H1 (cell line): ENCODE measurements at regions not wholly inside any gene's neighbourhood (a gene's known extent, or its start where the extent isn't known, plus 50 kb on each side); places are given as distances from the start of the nearest gene placed in this dataset.

ENCODE experiments used
- CTCF ChIA-PET: fragments of 300-600 bp; sonication (Branson Sonifier 250); formaldehyde crosslinking; loops from one replicate; lab custom pipeline; 2021; ENCODE audit not compliant: partially characterized antibody; lab: Charles Lee
- POLR2A ChIA-PET: fragments of 300-600 bp; sonication (Branson Sonifier 250); formaldehyde crosslinking; loops from one replicate; lab custom pipeline; 2021; ENCODE audit warnings: inconsistent platforms; ENCODE audit not compliant: partially characterized antibody; lab: Charles Lee
- DNase-seq, 2 experiments: peaks; one replicate each; pipeline versions ENCODE4 v3.0.0 to v3.0.0-alpha.2; 2010 to 2022; ENCODE audit warnings: low spot score in 2 of 2, low read depth in 1 of 2, mixed read lengths in 1 of 2
- FAIRE-seq: peaks from 2 replicates; lab custom pipeline; 2011; peaks lifted over from hg19 to GRCh38; lab: Jason Lieb, UNC
- H2AFZ ChIP-seq: 2 replicates; pipeline ENCODE4 v1.8.1; 2012; ENCODE audit warnings: low read length, inconsistent platforms
- H2AK5ac ChIP-seq: 2 replicates; pipeline ENCODE4 v1.6.1; 2013; ENCODE audit warnings: low read depth, low read length
- H2BK120ac ChIP-seq: replicated peaks from 2 replicates; pipeline ENCODE3; 2013; ENCODE audit warnings: low read depth, low read length, inconsistent platforms
- H2BK12ac ChIP-seq: 2 replicates; pipeline ENCODE4 v1.6.1; 2013; ENCODE audit warnings: low read depth, low read length
- H2BK15ac ChIP-seq: 2 replicates; pipeline ENCODE4 v1.6.1; 2013; ENCODE audit warnings: low read length
- H2BK20ac ChIP-seq: 2 replicates; pipeline ENCODE4 v1.6.1; 2013; ENCODE audit warnings: low read length
- H2BK5ac ChIP-seq: 2 replicates; pipeline ENCODE4 v1.6.1; 2013; ENCODE audit warnings: low read depth, low read length
- H3K14ac ChIP-seq: 2 replicates; pipeline ENCODE4 v1.6.1; 2013; ENCODE audit warnings: inconsistent platforms; ENCODE audit not compliant: insufficient read length
- H3K18ac ChIP-seq: 2 replicates; pipeline ENCODE4 v1.6.1; 2013; ENCODE audit warnings: low read length; ENCODE audit errors: extremely low read depth
- H3K23ac ChIP-seq: 2 replicates; pipeline ENCODE4 v1.6.1; 2013; ENCODE audit warnings: inconsistent platforms; ENCODE audit not compliant: insufficient read length
- H3K23me2 ChIP-seq: 2 replicates; pipeline ENCODE4 v1.6.1; 2013; ENCODE audit warnings: low read depth, low read length
- H3K27ac ChIP-seq: 2 replicates; pipeline ENCODE4 v1.6.1; 2011; ENCODE audit warnings: low read depth, low read length, inconsistent platforms
- H3K27me3 ChIP-seq, 4 experiments: replicated peaks in 1 of 4; 1 replicate in 1 of 4; 2 replicates in 3 of 4; pipeline versions ENCODE4 v1.6.1 to v1.8.1; 2011 to 2013; ENCODE audit warnings: low read length in 3 of 4, mild to moderate bottlenecking in 3 of 4, inconsistent platforms in 2 of 4, mixed read lengths in 2 of 4, moderate library complexity in 1 of 4; ENCODE audit not compliant: control insufficient read depth in 3 of 4, insufficient read depth in 3 of 4; ENCODE audit errors: extremely low read depth in 1 of 4
- H3K36me3 ChIP-seq, 4 experiments: 2 replicates each; pipeline versions ENCODE4 v1.6.1 to v1.8.1; 2011 to 2013; ENCODE audit warnings: mild to moderate bottlenecking in 4 of 4, low read length in 3 of 4, moderate library complexity in 2 of 4, control low read depth in 1 of 4, inconsistent platforms in 1 of 4; ENCODE audit not compliant: insufficient read depth in 4 of 4, control insufficient read depth in 2 of 4
- H3K4ac ChIP-seq: replicated peaks from 2 replicates; pipeline ENCODE3; 2013; ENCODE audit warnings: low read length, low read depth, mixed read lengths, inconsistent platforms; ENCODE audit not compliant: insufficient read length
- H3K4me1 ChIP-seq, 4 experiments: replicated peaks in 1 of 4; 1 replicate in 1 of 4; 2 replicates in 3 of 4; pipeline versions ENCODE4 v1.6.1 to v1.8.1; 2011 to 2013; ENCODE audit warnings: low read length in 3 of 4, inconsistent platforms in 2 of 4, mixed read lengths in 1 of 4; ENCODE audit not compliant: insufficient read depth in 4 of 4, control insufficient read depth in 3 of 4
- H3K4me2 ChIP-seq, 2 experiments: 2 replicates each; pipeline versions ENCODE4 v1.6.1 to v1.8.1; 2011 to 2013; ENCODE audit warnings: low read depth in 2 of 2, low read length in 2 of 2, control low read depth in 1 of 2, inconsistent platforms in 1 of 2, mild to moderate bottlenecking in 1 of 2; ENCODE audit not compliant: insufficient read depth in 1 of 2
- H3K4me3 ChIP-seq, 4 experiments: fragments of 200-600, 300-600 bp in 1 of 4; sonication (generic), shearing (Covaris generic), sonication (Bioruptor Twin) in 1 of 4; 2 replicates each; pipeline versions ENCODE4 v1.5.1 to v1.8.1; 2011 to 2016; ENCODE audit warnings: low read length in 4 of 4, low read depth in 3 of 4, control low read depth in 2 of 4, inconsistent platforms in 2 of 4, mild to moderate bottlenecking in 2 of 4, mixed read lengths in 1 of 4, moderate library complexity in 1 of 4; ENCODE audit not compliant: insufficient read depth in 2 of 4; ENCODE audit errors: extremely low read depth in 1 of 4
- H3K56ac ChIP-seq: replicated peaks from 2 replicates; pipeline ENCODE3; 2013; ENCODE audit warnings: low read depth, mild to moderate bottlenecking, mixed read lengths, low read length, inconsistent platforms; ENCODE audit not compliant: insufficient read length
- H3K79me1 ChIP-seq: 2 replicates; pipeline ENCODE4 v1.6.1; 2013; ENCODE audit warnings: low read depth, low read length, control low read depth
- H3K79me2 ChIP-seq, 2 experiments: 2 replicates each; pipeline versions ENCODE4 v1.6.1 to v1.8.1; 2012 to 2013; ENCODE audit warnings: low read length in 2 of 2, mild to moderate bottlenecking in 2 of 2, inconsistent platforms in 1 of 2; ENCODE audit not compliant: insufficient read depth in 2 of 2, control insufficient read depth in 1 of 2
- H3K9ac ChIP-seq, 4 experiments: replicated peaks in 1 of 4; 1 replicate in 1 of 4; 2 replicates in 3 of 4; pipeline versions ENCODE4 v1.6.1 to v1.8.1; 2011 to 2013; ENCODE audit warnings: low read depth in 3 of 4, low read length in 3 of 4, control low read depth in 2 of 4, mild to moderate bottlenecking in 2 of 4, moderate library complexity in 2 of 4, inconsistent platforms in 1 of 4; ENCODE audit errors: extremely low read depth in 1 of 4
- H3K9me3 ChIP-seq, 2 experiments: 2 replicates each; pipeline versions ENCODE4 v1.6.1 to v1.8.1; 2012 to 2013; ENCODE audit warnings: mild to moderate bottlenecking in 2 of 2, moderate library complexity in 2 of 2, control low read depth in 1 of 2, inconsistent platforms in 1 of 2, low read depth in 1 of 2, low read length in 1 of 2, mixed read lengths in 1 of 2; ENCODE audit not compliant: insufficient read depth in 2 of 2
- H4K20me1 ChIP-seq, 2 experiments: replicated peaks in 1 of 2; 2 replicates each; pipeline versions ENCODE3 to v1.8.1; 2011 to 2013; ENCODE audit warnings: inconsistent platforms in 2 of 2, low read length in 2 of 2, mild to moderate bottlenecking in 1 of 2; ENCODE audit not compliant: insufficient read depth in 2 of 2, control insufficient read depth in 1 of 2
- H4K5ac ChIP-seq: 2 replicates; pipeline ENCODE4 v1.6.1; 2013; ENCODE audit warnings: low read length, low read depth, mixed read lengths, inconsistent platforms; ENCODE audit not compliant: insufficient read length
- H4K8ac ChIP-seq: 2 replicates; pipeline ENCODE4 v1.8.0; 2013; ENCODE audit warnings: mild to moderate bottlenecking, moderate library complexity, low read length, inconsistent platforms; ENCODE audit not compliant: insufficient read depth; ENCODE audit errors: extremely low read depth
- H4K91ac ChIP-seq: replicated peaks from 2 replicates; pipeline ENCODE3; 2013; ENCODE audit warnings: low read length, mixed read lengths, inconsistent platforms; ENCODE audit not compliant: insufficient read length
- EP300 ChIP-seq, 2 experiments: IDR thresholded peaks; 1 replicate in 1 of 2; 2 replicates in 1 of 2; pipeline ENCODE4 v1.6.1; 2011 to 2012; ENCODE audit warnings: low read depth in 2 of 2, low read length in 2 of 2, mild to moderate bottlenecking in 2 of 2, borderline replicate concordance in 1 of 2, inconsistent platforms in 1 of 2, moderate library complexity in 1 of 2
- FOSL1 ChIP-seq: IDR thresholded peaks from 2 replicates; pipeline ENCODE4 v1.6.1; 2011; ENCODE audit warnings: mild to moderate bottlenecking, low read depth, low read length, moderate library complexity; ENCODE audit not compliant: insufficient read depth
- GABPA ChIP-seq: IDR thresholded peaks from 2 replicates; pipeline ENCODE4 v1.6.1; 2011; ENCODE audit warnings: mild to moderate bottlenecking, low read length, moderate library complexity, borderline replicate concordance; ENCODE audit not compliant: insufficient read depth
- HDAC2 ChIP-seq, 2 experiments: fragments of 300-600 bp in 1 of 2; sonication (generic) in 1 of 2; IDR thresholded peaks; 2 replicates each; pipeline ENCODE4 v1.6.1; 2011 to 2012; ENCODE audit warnings: low read depth in 2 of 2, low read length in 2 of 2, mild to moderate bottlenecking in 2 of 2, moderate library complexity in 2 of 2, borderline replicate concordance in 1 of 2, inconsistent platforms in 1 of 2
- RNF2 ChIP-seq: fragments of 200-900, 300-1000 bp; sonication (generic); IDR thresholded peaks from 2 replicates; pipeline ENCODE4 v1.7.1; 2016; ENCODE audit warnings: borderline replicate concordance, low read depth, mild to moderate bottlenecking, antibody characterized with exemption, low read length; ENCODE audit not compliant: poor library complexity, severe bottlenecking; ENCODE audit errors: missing control alignments
- WGBS, 2 experiments: shearing (Covaris generic) in 1 of 2; methylation state at CpG; one replicate each; pipeline versions ENCODE4 v1.1.6 to v1.1.7; 2013 to 2015; ENCODE audit warnings: low lambda C conversion rate in 2 of 2, mixed read lengths in 2 of 2, inconsistent platforms in 1 of 2, low coverage in 1 of 2, missing lambda C conversion rate in 1 of 2; ENCODE audit not compliant: insufficient replicate concordance in 2 of 2, insufficient coverage in 1 of 2, insufficient read length in 1 of 2; ENCODE audit errors: extremely low coverage in 1 of 2, missing lambda C conversion rate in 1 of 2; 5-methylcytosine and 5-hydroxymethylcytosine counted together

GRCh38 chr5:126168785-126169184 lies 254.4 kb upstream of the GRAMD2B start:
- no peak overlapping the region for H3K23ac ChIP-seq
- H3K4me2 ChIP-seq: no peak overlapping the region
- ChIA-PET POLR2A (no interaction called here), CTCF (no interaction called here)
- WGBS, 2 experiments: 95% methylated on average over 1 of the region's 1 CpG; no CpG with 5 or more reads in 1 of the 2 experiments
- no peak overlapping the region for H4K5ac ChIP-seq
- H4K20me1 ChIP-seq: no peaks in the 10 kb centered on the region
- H4K8ac ChIP-seq: no peak overlapping the region
- no peak overlapping the region for H3K9ac ChIP-seq
- H3K4me1 ChIP-seq: no peaks in the 10 kb centered on the region
- H2AK5ac ChIP-seq: no peak overlapping the region
- H3K4ac ChIP-seq: no peak overlapping the region
- H3K79me2 ChIP-seq: no peaks in the 10 kb centered on the region
- no peak for TF ChIP-seq EP300 (IDR thresholded peaks at IDR 0.05; ENCODE audit: borderline replicate concordance in 1 of 2, low read depth in 2 of 2, low read length in 2 of 2)
- TF ChIP-seq FOSL1: no peak
- no peak for TF ChIP-seq HDAC2 (IDR thresholded peaks at IDR 0.05; ENCODE audit: borderline replicate concordance in 1 of 2, low read depth in 2 of 2, low read length in 2 of 2)
- TF ChIP-seq GABPA: no peak
- no peak for TF ChIP-seq RNF2
- no peak overlapping the region for H3K18ac ChIP-seq
- H3K23me2 ChIP-seq: no peaks in the 10 kb centered on the region
- DNase-seq (no peak), FAIRE-seq (no peak)
- no peak overlapping the region for H3K4me3 ChIP-seq
- H3K79me1 ChIP-seq: no peaks in the 10 kb centered on the region
- no peak overlapping the region for H2BK20ac ChIP-seq
- no peak overlapping the region for H2BK15ac ChIP-seq
- no peak overlapping the region for H3K14ac ChIP-seq
- H4K91ac ChIP-seq: no peak overlapping the region
- no peak overlapping the region for H2AFZ ChIP-seq
- H3K56ac ChIP-seq: no peak overlapping the region
- H2BK5ac ChIP-seq: no peak overlapping the region
- no peaks in the 10 kb centered on the region for H3K27me3 ChIP-seq
- H3K9me3 ChIP-seq: peaks cover 0 to 3% of the 10 kb centered on the region in 2 experiments; a peak in 1 of 4 replicates
- H2BK120ac ChIP-seq: no peak overlapping the region
- no peaks in the 10 kb centered on the region for H3K36me3 ChIP-seq
- H3K27ac ChIP-seq: no peak overlapping the region
- no peak overlapping the region for H2BK12ac ChIP-seq
